ENCODE measurements at regions not wholly inside any gene's neighbourhood (a gene's known extent, or its start where the extent isn't known, plus 50 kb on each side); places are given as distances from the start of the nearest gene placed in this dataset.

GRCh38 chr18:24954341-24954740 is 397.6 kb downstream of the ZNF521 start:
- DNase-seq = no peak

- no peak for DNase-seq
Observed at GRCh38 chr18:24958001-24958400, 394.0 kb downstream of the ZNF521 start.

GRCh38 chr18:24959051-24959476 is 392.9 kb downstream of the ZNF521 start:
- no peak for DNase-seq

- DNase-seq = no peak
Observed at GRCh38 chr18:24964216-24964615, 387.8 kb downstream of the ZNF521 start.

GRCh38 chr18:24968238-24968775 is 383.7 kb downstream of the ZNF521 start:
- no peak for DNase-seq

- no peak for DNase-seq
Observed at GRCh38 chr18:24972577-24972976, 379.4 kb downstream of the ZNF521 start.

- no peak for DNase-seq
Observed at GRCh38 chr18:24974431-24974830, 377.5 kb downstream of the ZNF521 start.

GRCh38 chr18:24975496-24976372 is 376.2 kb downstream of the ZNF521 start:
- no peak for DNase-seq

GRCh38 chr18:24976502-24976901 is 375.5 kb downstream of the ZNF521 start:
- no peak for DNase-seq

- no peak for DNase-seq
Observed at GRCh38 chr18:24979235-24979634, 372.7 kb downstream of the ZNF521 start.

- no peak for DNase-seq
Observed at GRCh38 chr18:24982831-24983230, 369.1 kb downstream of the ZNF521 start.

GRCh38 chr18:24983566-24984139 is 368.3 kb downstream of the ZNF521 start:
- DNase-seq = no peak

- no peak for DNase-seq
Observed at GRCh38 chr18:24985586-24985985, 366.4 kb downstream of the ZNF521 start.

- no peak for DNase-seq
Observed at GRCh38 chr18:24986666-24987302, 365.2 kb downstream of the ZNF521 start.

- DNase-seq = no peak
Observed at GRCh38 chr18:24987303-24988252, 364.4 kb downstream of the ZNF521 start.

GRCh38 chr18:24988253-24988840 is 363.6 kb downstream of the ZNF521 start:
- DNase-seq = no peak

GRCh38 chr18:24989760-24990593 is 362.0 kb downstream of the ZNF521 start:
- no peak for DNase-seq

GRCh38 chr18:24990671-24991134 is 361.3 kb downstream of the ZNF521 start:
- no peak for DNase-seq

GRCh38 chr18:24991141-24992060 is 360.6 kb downstream of the ZNF521 start:
- no peak for DNase-seq

GRCh38 chr18:24992491-24992890 is 359.5 kb downstream of the ZNF521 start:
- no peak for DNase-seq

All from SHP77 (cell line).